Testis (tissue), 2 donors: ENCODE measurements at regions not wholly inside any gene's neighbourhood (a gene's known extent, or its start where the extent isn't known, plus 50 kb on each side); places are given as distances from the start of the nearest gene placed in this dataset.
"Not testable (repeated sequence)": the region's sequence is repeated elsewhere in the genome, so short reads cannot be mapped to it uniquely, and the experiment has no call there.

Source experiments
- DNase-seq: peaks from one replicate; pipeline ENCODE4 v3.0.0-alpha.2; 2019
- H3K27ac ChIP-seq, 2 donors: fragments of 200-600 bp; sonication (generic); one replicate each; pipeline ENCODE4 v1.5.1; 2019
- H3K27me3 ChIP-seq: fragments of 200-600 bp; sonication (generic); one replicate; pipeline ENCODE4 v1.5.1; 2019
- H3K36me3 ChIP-seq: fragments of 200-600 bp; sonication (generic); one replicate; pipeline ENCODE4 v1.5.1; 2017; ENCODE audit warnings: low read depth; ENCODE audit errors: missing control alignments
- H3K4me1 ChIP-seq: fragments of 200-600 bp; sonication (generic); one replicate; pipeline ENCODE4 v1.5.1; 2019
- H3K4me3 ChIP-seq, 2 donors: fragments of 200-600 bp; sonication (generic); one replicate each; pipeline ENCODE4 v1.5.1; 2017 to 2019
- H3K9me3 ChIP-seq: fragments of 200-600 bp; sonication (generic); one replicate; pipeline ENCODE4 v1.5.1; 2017
- POLR2A ChIP-seq: fragments of 450-650 bp; IDR thresholded peaks from one replicate; pipeline ENCODE4 v1.6.1; 2017; ENCODE audit warnings: antibody characterized with exemption, mild to moderate bottlenecking, moderate library complexity
- WGBS, 2 donors: methylation state at CpG; one replicate each; pipeline ENCODE4 v1.1.5; 2018; 5-methylcytosine and 5-hydroxymethylcytosine counted together
- intact Hi-C: fragments of 100-400 bp; cut with DNase I; formaldehyde crosslinking; loops from one replicate; pipeline ENCODE4 v1.15.1; 2023; ENCODE audit warnings: low total_unique reads
- TF ChIP-seq, protein P1 (sequence below), 3 experiments: fragments of 450-650 bp in 2 of 3; fragments of 200-600 bp in 1 of 3; sonication (generic) in 1 of 3; IDR thresholded peaks; one replicate each; pipeline ENCODE4 v1.5.1; 2016 to 2019; ENCODE audit warnings: antibody characterized with exemption in 3 of 3, mild to moderate bottlenecking in 2 of 3, moderate library complexity in 1 of 3

DNA sequence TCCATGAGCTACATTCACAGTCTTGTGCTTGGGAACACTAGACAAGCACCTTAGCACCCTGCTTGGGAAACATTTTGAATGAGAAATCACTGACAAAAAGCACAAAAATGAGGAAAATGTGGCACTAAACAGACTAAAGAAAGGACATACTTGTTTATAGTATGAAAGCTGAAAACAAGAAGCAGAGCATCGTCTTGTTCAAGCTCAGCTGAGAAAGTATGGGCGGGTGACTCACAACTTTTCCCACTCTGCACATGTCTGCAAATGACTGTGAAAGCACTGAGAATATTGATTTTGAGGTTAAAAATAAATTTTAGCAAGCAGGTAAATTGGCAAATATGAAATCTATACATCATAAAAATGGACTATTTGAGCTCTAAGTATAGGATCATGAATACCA lies 725.3 kb downstream of the COL12A1 start:
- no peaks in the 10 kb centered on the region for H3K36me3 ChIP-seq
- H3K9me3 ChIP-seq: no peaks in the 10 kb centered on the region
- DNase-seq: no peak
- no peak overlapping the region for H3K4me3 ChIP-seq
- H3K4me1 ChIP-seq: no peaks in the 10 kb centered on the region
- no peak overlapping the region for H3K27ac ChIP-seq
- WGBS, 2 donors: 50 to 70% methylated on average over 2 of the region's 2 CpGs
- TF ChIP-seq, protein P1, sequence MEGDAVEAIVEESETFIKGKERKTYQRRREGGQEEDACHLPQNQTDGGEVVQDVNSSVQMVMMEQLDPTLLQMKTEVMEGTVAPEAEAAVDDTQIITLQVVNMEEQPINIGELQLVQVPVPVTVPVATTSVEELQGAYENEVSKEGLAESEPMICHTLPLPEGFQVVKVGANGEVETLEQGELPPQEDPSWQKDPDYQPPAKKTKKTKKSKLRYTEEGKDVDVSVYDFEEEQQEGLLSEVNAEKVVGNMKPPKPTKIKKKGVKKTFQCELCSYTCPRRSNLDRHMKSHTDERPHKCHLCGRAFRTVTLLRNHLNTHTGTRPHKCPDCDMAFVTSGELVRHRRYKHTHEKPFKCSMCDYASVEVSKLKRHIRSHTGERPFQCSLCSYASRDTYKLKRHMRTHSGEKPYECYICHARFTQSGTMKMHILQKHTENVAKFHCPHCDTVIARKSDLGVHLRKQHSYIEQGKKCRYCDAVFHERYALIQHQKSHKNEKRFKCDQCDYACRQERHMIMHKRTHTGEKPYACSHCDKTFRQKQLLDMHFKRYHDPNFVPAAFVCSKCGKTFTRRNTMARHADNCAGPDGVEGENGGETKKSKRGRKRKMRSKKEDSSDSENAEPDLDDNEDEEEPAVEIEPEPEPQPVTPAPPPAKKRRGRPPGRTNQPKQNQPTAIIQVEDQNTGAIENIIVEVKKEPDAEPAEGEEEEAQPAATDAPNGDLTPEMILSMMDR (IDR thresholded peaks at IDR 0.05): no peak
- no peak for TF ChIP-seq POLR2A
- no peaks in the 10 kb centered on the region for H3K27me3 ChIP-seq
- intact Hi-C loops: no loop called here

DNA sequence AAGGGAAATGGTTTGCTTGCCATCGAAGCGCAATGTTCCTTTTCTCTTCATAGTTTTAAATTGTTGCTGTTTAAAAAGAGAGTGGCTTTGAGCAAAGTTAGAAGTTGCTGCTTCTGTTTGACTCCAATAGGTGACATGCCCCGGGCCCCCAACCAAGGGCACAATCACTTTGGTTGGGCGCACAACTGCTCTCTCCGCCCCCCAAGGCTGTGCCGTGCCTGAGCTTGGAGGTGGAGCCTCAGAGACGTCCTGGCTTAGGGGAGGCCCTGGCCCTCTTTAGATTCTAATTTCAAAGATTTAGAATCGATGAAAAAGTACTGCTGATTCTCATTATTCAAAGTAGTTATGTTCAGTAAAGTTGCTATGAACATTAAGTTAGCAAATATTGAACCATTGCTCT lies 725.9 kb downstream of the COL12A1 start:
- H3K9me3 ChIP-seq: no peaks in the 10 kb centered on the region
- H3K4me1 ChIP-seq: no peaks in the 10 kb centered on the region
- no peak overlapping the region for H3K4me3 ChIP-seq
- H3K27me3 ChIP-seq: no peaks in the 10 kb centered on the region
- no peak overlapping the region for H3K27ac ChIP-seq
- intact Hi-C loops: no loop called here
- no peak for DNase-seq
- no peaks in the 10 kb centered on the region for H3K36me3 ChIP-seq
- TF ChIP-seq, protein P1 (IDR thresholded peaks at IDR 0.05): no peak
- no peak for TF ChIP-seq POLR2A
- 68 to 71% methylated on average over 8 of the region's 8 CpGs for WGBS, 2 donors

DNA sequence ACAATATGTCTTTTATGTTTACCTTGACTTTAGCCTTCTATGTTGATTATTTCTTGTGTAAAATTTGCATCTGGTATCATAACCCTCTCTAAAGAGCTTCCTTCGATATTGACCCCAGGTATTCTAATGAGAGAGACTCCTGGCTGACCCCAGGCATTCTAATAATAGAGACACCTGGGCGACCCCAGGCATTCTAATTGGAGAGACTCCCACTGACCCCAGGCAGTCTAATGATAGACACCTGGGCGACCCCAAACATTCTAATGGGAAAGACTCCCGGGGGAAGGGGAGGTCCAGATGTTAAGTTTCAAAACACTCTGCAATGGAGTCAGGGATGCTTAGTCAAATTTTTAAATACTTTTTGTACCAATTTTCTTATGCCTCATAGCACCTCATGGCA lies 726.4 kb downstream of the COL12A1 start:
- H3K36me3 ChIP-seq: no peaks in the 10 kb centered on the region
- H3K27me3 ChIP-seq: no peaks in the 10 kb centered on the region
- no peak overlapping the region for H3K27ac ChIP-seq
- DNase-seq: no peak
- no peak for TF ChIP-seq POLR2A
- TF ChIP-seq, protein P1 (IDR thresholded peaks at IDR 0.05): no peak
- no peaks in the 10 kb centered on the region for H3K9me3 ChIP-seq
- H3K4me3 ChIP-seq: no peak overlapping the region
- intact Hi-C loops: no loop called here
- H3K4me1 ChIP-seq: no peaks in the 10 kb centered on the region
- 50 to 57% methylated on average over 4 of the region's 4 CpGs for WGBS, 2 donors

- H3K27ac ChIP-seq: not testable (repeated sequence)
- WGBS, 2 donors: 79 to 87% methylated on average over 10 of the region's 10 CpGs
Observed at GRCh38 chr6:74474046-74474445, 731.8 kb downstream of the COL12A1 start.

DNA sequence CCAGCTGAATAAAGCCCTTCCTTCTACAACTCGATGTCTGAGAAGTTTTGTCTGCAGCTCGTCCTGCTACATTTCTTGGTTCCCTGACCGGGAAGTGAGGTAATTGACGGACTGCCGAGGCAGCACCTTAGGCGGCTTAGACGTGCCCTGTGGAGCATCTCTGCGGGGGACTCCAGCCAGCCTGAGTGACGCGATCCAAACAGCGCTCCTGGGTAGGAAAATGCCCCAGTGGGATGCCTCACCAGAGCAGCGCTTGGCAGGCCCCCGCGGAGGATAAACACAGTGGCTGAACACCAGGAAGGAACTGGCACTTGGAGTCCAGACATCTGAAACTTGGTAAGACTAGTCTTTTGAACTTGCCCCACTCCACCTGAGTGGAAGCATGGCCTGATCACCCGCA lies 737.3 kb downstream of the COL12A1 start:
- WGBS, 2 donors: 85 to 93% methylated on average over 15 of the region's 15 CpGs
- H3K4me1 ChIP-seq, H3K4me3 ChIP-seq, DNase-seq, H3K9me3 ChIP-seq, intact Hi-C loops, H3K27me3 ChIP-seq, H3K27ac ChIP-seq, H3K36me3 ChIP-seq: not testable (repeated sequence)

More at GRCh38 chr6:74474046-74474445, 731.8 kb downstream of the COL12A1 start:
- H3K4me1 ChIP-seq, DNase-seq, intact Hi-C loops, H3K36me3 ChIP-seq, H3K9me3 ChIP-seq, H3K4me3 ChIP-seq, H3K27me3 ChIP-seq: not testable (repeated sequence)

GRCh38 chr6:74467533-74468215 lies 738.2 kb downstream of the COL12A1 start:
- no peak for DNase-seq
- Histone ChIP-seq H3K27ac (no peak overlapping the region), H3K4me1 (no peaks in the 10 kb centered on the region), H3K36me3 (no peaks in the 10 kb centered on the region), H3K9me3 (no peaks in the 10 kb centered on the region), H3K27me3 (no peaks in the 10 kb centered on the region), H3K4me3 (no peak overlapping the region)
- WGBS, 2 donors: 79 to 83% methylated on average over 2 of the region's 2 CpGs
- intact Hi-C loops: no loop called here
- TF ChIP-seq POLR2A: no peak
- TF ChIP-seq, protein P1 (IDR thresholded peaks at IDR 0.05): no peak
